ENCODE measurements at regions not wholly inside any gene's neighbourhood (a gene's known extent, or its start where the extent isn't known, plus 50 kb on each side); places are given as distances from the start of the nearest gene placed in this dataset.

DNA sequence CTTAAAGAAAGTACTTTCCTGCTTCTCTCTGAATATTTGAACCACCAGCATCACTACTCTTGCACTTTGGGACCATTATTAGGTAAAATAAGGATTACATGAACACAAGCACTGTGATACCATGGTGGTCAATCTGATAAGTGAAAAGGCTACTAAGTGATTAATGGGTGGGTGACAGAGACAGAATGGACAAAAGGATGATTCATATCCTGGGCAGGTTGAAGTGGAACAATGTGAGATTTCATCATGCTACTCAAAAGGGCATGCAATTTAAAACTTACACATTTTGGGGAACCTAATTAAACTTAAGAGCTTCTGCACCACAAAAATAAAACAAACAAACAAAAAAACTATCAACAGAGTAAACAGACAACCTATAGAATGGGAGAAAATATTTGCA lies 172.0 kb upstream of the CD96 start:
- H3K4me2 ChIP-seq, result no peak overlapping the region
- no peaks in the 10 kb centered on the region for H4K20me1 ChIP-seq (ENCODE audit: insufficient read depth)
- no peaks in the 10 kb centered on the region for H3K27me3 ChIP-seq (ENCODE audit: insufficient read depth)
- no peak overlapping the region for H3K4me3 ChIP-seq (ENCODE audit: low read depth in 2 of 2, low read length in 1 of 2)
- no peak overlapping the region for H2AFZ ChIP-seq (ENCODE audit: low read depth)
- H3F3A ChIP-seq (replicated peaks; ENCODE audit: insufficient read depth), result peaks cover 3% of the 10 kb centered on the region
- TF ChIP-seq ELF1 (IDR thresholded peaks at IDR 0.05) (no peak), EZH2phosphoT487 (IDR thresholded peaks at IDR 0.05; ENCODE audit: borderline replicate concordance, low read depth) (no peak), RXRA (IDR thresholded peaks at IDR 0.05; ENCODE audit: borderline replicate concordance, low read depth) (no peak), TEAD4 (IDR thresholded peaks at IDR 0.05; ENCODE audit: borderline replicate concordance, insufficient read depth) (no peak), FOXJ3 (CRISPR knock-in tag; IDR thresholded peaks at IDR 0.05) (no peak), GABPA (IDR thresholded peaks at IDR 0.05; ENCODE audit: low read depth) (no peak)
- TF ChIP-seq, protein P1, sequence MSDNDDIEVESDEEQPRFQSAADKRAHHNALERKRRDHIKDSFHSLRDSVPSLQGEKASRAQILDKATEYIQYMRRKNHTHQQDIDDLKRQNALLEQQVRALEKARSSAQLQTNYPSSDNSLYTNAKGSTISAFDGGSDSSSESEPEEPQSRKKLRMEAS (IDR thresholded peaks at IDR 0.05; ENCODE audit: low read depth), result no peak
- H3K9me3 ChIP-seq, result peaks cover 4% of the 10 kb centered on the region; the same call in 1 of the 2 replicates
- H3K79me2 ChIP-seq (ENCODE audit: insufficient read depth), result no peaks in the 10 kb centered on the region
- POLR2A ChIA-PET, result no interaction called here
- no peak for DNase-seq
- no peak overlapping the region for H3K9ac ChIP-seq
- no peaks in the 10 kb centered on the region for H3K36me3 ChIP-seq (replicated peaks in 1 of 2; ENCODE audit: control insufficient read depth in 1 of 2, insufficient read depth in 2 of 2, low read length in 1 of 2)
- CTCF ChIA-PET, result no interaction called here
- H3K27ac ChIP-seq (ENCODE audit: low read depth in 2 of 2, low read length in 1 of 2), result no peak overlapping the region
- no peaks in the 10 kb centered on the region for H3K9me2 ChIP-seq
- no peaks in the 10 kb centered on the region for H3K4me1 ChIP-seq (ENCODE audit: control insufficient read depth in 1 of 2, insufficient read depth in 2 of 2, low read depth in 1 of 2, low read length in 1 of 2)

DNA sequence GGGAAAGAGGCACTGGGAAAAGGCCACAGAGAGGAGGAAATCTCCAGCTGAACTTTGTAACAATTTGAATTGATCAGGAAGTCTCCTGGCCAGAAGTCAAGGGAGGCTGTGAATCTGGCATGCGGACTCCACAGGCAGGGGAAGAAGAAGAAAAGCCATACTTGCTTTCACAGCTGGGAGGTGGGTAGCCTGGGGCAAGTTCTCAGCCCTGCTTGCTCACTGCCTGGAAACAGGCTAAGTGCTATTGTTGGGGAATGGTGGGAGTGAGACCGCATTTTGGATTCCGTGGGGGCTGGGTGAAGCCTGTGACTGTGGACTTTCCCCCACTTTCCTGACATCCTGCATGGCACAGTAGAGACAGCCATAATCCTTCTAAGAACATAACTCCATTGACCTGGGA lies 168.8 kb upstream of the CD96 start:
- no peak for TF ChIP-seq RCOR1 (IDR thresholded peaks at IDR 0.05; ENCODE audit: low read length)
- no peak for TF ChIP-seq RAD21 (IDR thresholded peaks at IDR 0.05; ENCODE audit: low read length)
- TF ChIP-seq, protein P2, sequence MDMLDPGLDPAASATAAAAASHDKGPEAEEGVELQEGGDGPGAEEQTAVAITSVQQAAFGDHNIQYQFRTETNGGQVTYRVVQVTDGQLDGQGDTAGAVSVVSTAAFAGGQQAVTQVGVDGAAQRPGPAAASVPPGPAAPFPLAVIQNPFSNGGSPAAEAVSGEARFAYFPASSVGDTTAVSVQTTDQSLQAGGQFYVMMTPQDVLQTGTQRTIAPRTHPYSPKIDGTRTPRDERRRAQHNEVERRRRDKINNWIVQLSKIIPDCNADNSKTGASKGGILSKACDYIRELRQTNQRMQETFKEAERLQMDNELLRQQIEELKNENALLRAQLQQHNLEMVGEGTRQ (IDR thresholded peaks at IDR 0.05; ENCODE audit: borderline replicate concordance, low read depth, low read length), result no peak
- no peak for TF ChIP-seq NRF1 (IDR thresholded peaks at IDR 0.05; ENCODE audit: low read depth, low read length)
- no peak for TF ChIP-seq RFX5 (IDR thresholded peaks at IDR 0.05; ENCODE audit: low read length)
- no peak for TF ChIP-seq FOXJ3 (CRISPR knock-in tag; IDR thresholded peaks at IDR 0.05)
- TF ChIP-seq, protein P3, sequence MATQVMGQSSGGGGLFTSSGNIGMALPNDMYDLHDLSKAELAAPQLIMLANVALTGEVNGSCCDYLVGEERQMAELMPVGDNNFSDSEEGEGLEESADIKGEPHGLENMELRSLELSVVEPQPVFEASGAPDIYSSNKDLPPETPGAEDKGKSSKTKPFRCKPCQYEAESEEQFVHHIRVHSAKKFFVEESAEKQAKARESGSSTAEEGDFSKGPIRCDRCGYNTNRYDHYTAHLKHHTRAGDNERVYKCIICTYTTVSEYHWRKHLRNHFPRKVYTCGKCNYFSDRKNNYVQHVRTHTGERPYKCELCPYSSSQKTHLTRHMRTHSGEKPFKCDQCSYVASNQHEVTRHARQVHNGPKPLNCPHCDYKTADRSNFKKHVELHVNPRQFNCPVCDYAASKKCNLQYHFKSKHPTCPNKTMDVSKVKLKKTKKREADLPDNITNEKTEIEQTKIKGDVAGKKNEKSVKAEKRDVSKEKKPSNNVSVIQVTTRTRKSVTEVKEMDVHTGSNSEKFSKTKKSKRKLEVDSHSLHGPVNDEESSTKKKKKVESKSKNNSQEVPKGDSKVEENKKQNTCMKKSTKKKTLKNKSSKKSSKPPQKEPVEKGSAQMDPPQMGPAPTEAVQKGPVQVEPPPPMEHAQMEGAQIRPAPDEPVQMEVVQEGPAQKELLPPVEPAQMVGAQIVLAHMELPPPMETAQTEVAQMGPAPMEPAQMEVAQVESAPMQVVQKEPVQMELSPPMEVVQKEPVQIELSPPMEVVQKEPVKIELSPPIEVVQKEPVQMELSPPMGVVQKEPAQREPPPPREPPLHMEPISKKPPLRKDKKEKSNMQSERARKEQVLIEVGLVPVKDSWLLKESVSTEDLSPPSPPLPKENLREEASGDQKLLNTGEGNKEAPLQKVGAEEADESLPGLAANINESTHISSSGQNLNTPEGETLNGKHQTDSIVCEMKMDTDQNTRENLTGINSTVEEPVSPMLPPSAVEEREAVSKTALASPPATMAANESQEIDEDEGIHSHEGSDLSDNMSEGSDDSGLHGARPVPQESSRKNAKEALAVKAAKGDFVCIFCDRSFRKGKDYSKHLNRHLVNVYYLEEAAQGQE (IDR thresholded peaks at IDR 0.05; ENCODE audit: low read depth, low read length), result no peak
- TF ChIP-seq, protein P4, sequence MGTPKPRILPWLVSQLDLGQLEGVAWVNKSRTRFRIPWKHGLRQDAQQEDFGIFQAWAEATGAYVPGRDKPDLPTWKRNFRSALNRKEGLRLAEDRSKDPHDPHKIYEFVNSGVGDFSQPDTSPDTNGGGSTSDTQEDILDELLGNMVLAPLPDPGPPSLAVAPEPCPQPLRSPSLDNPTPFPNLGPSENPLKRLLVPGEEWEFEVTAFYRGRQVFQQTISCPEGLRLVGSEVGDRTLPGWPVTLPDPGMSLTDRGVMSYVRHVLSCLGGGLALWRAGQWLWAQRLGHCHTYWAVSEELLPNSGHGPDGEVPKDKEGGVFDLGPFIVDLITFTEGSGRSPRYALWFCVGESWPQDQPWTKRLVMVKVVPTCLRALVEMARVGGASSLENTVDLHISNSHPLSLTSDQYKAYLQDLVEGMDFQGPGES (IDR thresholded peaks at IDR 0.05; ENCODE audit: low read depth, low read length), result no peak
- no peak for TF ChIP-seq SMC3 (IDR thresholded peaks at IDR 0.05; ENCODE audit: low read depth, low read length)
- TF ChIP-seq ELF1 (IDR thresholded peaks at IDR 0.05), result no peak
- no peak for TF ChIP-seq RXRA (IDR thresholded peaks at IDR 0.05; ENCODE audit: borderline replicate concordance, low read depth)
- H4K20me1 ChIP-seq (ENCODE audit: insufficient read depth), result no peaks in the 10 kb centered on the region
- no peaks in the 10 kb centered on the region for H3K9me2 ChIP-seq
- H3K9ac ChIP-seq, result no peak overlapping the region
- no peaks in the 10 kb centered on the region for H3K79me2 ChIP-seq (ENCODE audit: insufficient read depth)
- H3K36me3 ChIP-seq (replicated peaks in 1 of 2; ENCODE audit: control insufficient read depth in 1 of 2, insufficient read depth in 2 of 2, low read length in 1 of 2), result no peaks in the 10 kb centered on the region
- ChIA-PET CTCF (no interaction called here), POLR2A (no interaction called here)
- H3K27me3 ChIP-seq (ENCODE audit: insufficient read depth), result no peaks in the 10 kb centered on the region
- H3F3A ChIP-seq (replicated peaks; ENCODE audit: insufficient read depth), result peaks cover 3% of the 10 kb centered on the region
- 60% methylated on average over 1 of the region's 3 CpGs for WGBS (ENCODE audit: low lambda C conversion rate)
- no peaks in the 10 kb centered on the region for H3K4me1 ChIP-seq (ENCODE audit: control insufficient read depth in 1 of 2, insufficient read depth in 2 of 2, low read depth in 1 of 2, low read length in 1 of 2)
- H2AFZ ChIP-seq (ENCODE audit: low read depth), result no peak overlapping the region
- no peak for DNase-seq
- no peak overlapping the region for H3K4me3 ChIP-seq (ENCODE audit: low read depth in 2 of 2, low read length in 1 of 2)
- H3K27ac ChIP-seq (ENCODE audit: low read depth in 2 of 2, low read length in 1 of 2), result no peak overlapping the region
- H3K9me3 ChIP-seq, result peaks cover 4% of the 10 kb centered on the region; the same call in 1 of the 2 replicates
- H3K4me2 ChIP-seq, result no peak overlapping the region
